Left ventricle myocardium inferior (tissue), 1 donor: ENCODE measurements at regions not wholly inside any gene's neighbourhood (a gene's known extent, or its start where the extent isn't known, plus 50 kb on each side); places are given as distances from the start of the nearest gene placed in this dataset.

Source experiments
- DNase-seq: peaks from one replicate; pipeline ENCODE4 v3.0.0-alpha.2; 2020
- H3K27ac ChIP-seq: fragments of 200-600 bp; replicated peaks from 2 replicates; pipeline ENCODE4 v1.8.0; 2021
- H3K27me3 ChIP-seq: fragments of 200-600 bp; 2 replicates; pipeline ENCODE4 v1.8.0; 2021; ENCODE audit warnings: low read depth
- H3K36me3 ChIP-seq: fragments of 200-600 bp; 2 replicates; pipeline ENCODE4 v1.8.0; 2021
- H3K4me1 ChIP-seq: fragments of 200-600 bp; 2 replicates; pipeline ENCODE4 v1.8.0; 2021
- H3K4me3 ChIP-seq: fragments of 200-600 bp; 2 replicates; pipeline ENCODE4 v1.8.0; 2021; ENCODE audit warnings: mild to moderate bottlenecking, moderate library complexity
- H3K9me3 ChIP-seq: fragments of 200-600 bp; replicated peaks from 2 replicates; pipeline ENCODE4 v1.8.0; 2021
- intact Hi-C: fragments of 100-400 bp; cut with micrococcal nuclease; formaldehyde crosslinking; loops from one replicate; pipeline ENCODE4 v1.11.0; 2022
- TF ChIP-seq, protein P1 (sequence below): fragments of 200-600 bp; IDR thresholded peaks from 2 replicates; pipeline ENCODE4 v1.8.0; 2021; ENCODE audit warnings: antibody characterized with exemption, mild to moderate bottlenecking, borderline replicate concordance
- donor health status: DM: no; HTN: yes; CAD: no; lungs with severe emphysema.

DNA sequence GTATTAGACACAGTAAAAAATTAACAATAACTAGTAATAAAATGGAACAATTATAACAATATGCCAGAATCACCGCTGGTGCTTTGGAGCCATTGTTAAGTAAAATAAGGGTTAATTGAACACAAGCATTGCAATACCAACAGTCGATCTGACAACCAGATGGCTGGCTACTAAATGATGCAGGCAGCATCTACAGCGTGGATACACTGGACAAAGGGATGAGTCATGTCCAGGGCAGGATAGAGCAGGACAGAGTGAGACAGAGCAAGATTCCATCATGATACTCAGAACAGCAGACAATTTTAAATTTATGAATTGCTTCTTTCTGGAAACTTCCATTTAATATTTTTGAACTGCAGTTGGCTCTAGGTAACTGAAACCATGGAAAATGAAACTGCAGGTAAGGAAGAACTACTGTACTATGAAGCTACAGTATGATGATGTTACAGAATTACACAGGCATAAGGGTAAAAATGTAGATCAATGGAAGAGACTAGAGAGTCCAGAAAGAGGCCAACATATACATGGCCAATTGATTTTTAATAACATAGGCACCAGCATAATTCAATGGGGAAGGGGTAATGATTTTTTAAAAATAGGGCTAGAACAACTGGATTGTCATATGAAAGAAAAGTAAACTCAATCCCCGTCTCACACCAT is 168.7 kb downstream of the RRAGC start:
- intact Hi-C loops: no loop called here
- H3K4me1 ChIP-seq: no peaks in the 10 kb centered on the region
- H3K36me3 ChIP-seq: no peaks in the 10 kb centered on the region
- no peak for DNase-seq
- no peak overlapping the region for H3K4me3 ChIP-seq
- peaks cover 77% of the 10 kb centered on the region for H3K27me3 ChIP-seq
- peaks cover 10% of the 10 kb centered on the region for H3K9me3 ChIP-seq
- no peak overlapping the region for H3K27ac ChIP-seq
- TF ChIP-seq, protein P1, sequence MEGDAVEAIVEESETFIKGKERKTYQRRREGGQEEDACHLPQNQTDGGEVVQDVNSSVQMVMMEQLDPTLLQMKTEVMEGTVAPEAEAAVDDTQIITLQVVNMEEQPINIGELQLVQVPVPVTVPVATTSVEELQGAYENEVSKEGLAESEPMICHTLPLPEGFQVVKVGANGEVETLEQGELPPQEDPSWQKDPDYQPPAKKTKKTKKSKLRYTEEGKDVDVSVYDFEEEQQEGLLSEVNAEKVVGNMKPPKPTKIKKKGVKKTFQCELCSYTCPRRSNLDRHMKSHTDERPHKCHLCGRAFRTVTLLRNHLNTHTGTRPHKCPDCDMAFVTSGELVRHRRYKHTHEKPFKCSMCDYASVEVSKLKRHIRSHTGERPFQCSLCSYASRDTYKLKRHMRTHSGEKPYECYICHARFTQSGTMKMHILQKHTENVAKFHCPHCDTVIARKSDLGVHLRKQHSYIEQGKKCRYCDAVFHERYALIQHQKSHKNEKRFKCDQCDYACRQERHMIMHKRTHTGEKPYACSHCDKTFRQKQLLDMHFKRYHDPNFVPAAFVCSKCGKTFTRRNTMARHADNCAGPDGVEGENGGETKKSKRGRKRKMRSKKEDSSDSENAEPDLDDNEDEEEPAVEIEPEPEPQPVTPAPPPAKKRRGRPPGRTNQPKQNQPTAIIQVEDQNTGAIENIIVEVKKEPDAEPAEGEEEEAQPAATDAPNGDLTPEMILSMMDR: no peak

GRCh38 chr1:38686927-38687255 is 172.7 kb downstream of the RRAGC start:
- TF ChIP-seq, protein P1: no peak
- intact Hi-C loops: no loop called here
- Histone ChIP-seq H3K4me3 (no peak overlapping the region), H3K27ac (no peak overlapping the region), H3K4me1 (no peaks in the 10 kb centered on the region), H3K9me3 (peaks cover 5% of the 10 kb centered on the region), H3K27me3 (peaks cover 89% of the 10 kb centered on the region), H3K36me3 (no peaks in the 10 kb centered on the region)
- DNase-seq: no peak

- no peak overlapping the region for H3K27ac ChIP-seq
- H3K4me3 ChIP-seq: no peak overlapping the region
- TF ChIP-seq, protein P1: no peak
- DNase-seq: no peak
- H3K36me3 ChIP-seq: no peaks in the 10 kb centered on the region
- H3K27me3 ChIP-seq: peaks cover 89% of the 10 kb centered on the region
- intact Hi-C loops: no loop called here
- no peaks in the 10 kb centered on the region for H3K4me1 ChIP-seq
- H3K9me3 ChIP-seq: no peaks in the 10 kb centered on the region
Observed at GRCh38 chr1:38686167-38686926, 173.2 kb downstream of the RRAGC start.

DNA sequence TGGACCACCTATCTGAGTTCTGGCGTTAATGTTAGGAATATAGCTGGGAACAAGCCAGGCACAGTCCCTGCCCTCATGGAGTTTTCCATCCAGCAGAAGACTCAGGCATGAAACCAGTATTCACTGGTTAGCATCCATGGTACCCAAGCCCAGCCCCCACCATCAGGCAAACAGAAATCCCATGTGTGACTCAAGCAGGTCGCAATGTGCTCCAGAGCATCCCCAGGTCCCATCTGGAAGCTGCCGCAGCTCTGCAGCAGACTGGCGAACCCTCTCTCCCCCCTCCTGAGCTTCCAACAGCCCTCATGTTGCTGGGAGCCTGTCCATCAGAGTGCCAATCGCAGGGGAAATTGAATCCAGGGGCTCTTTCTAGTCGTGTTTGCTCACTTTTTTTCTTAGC is 174.2 kb downstream of the RRAGC start:
- Histone ChIP-seq H3K4me3 (no peak overlapping the region), H3K27ac (no peak overlapping the region), H3K36me3 (no peaks in the 10 kb centered on the region), H3K4me1 (no peaks in the 10 kb centered on the region), H3K27me3 (peaks cover 80% of the 10 kb centered on the region), H3K9me3 (no peaks in the 10 kb centered on the region)
- TF ChIP-seq, protein P1: no peak
- no peak for DNase-seq
- intact Hi-C loops: no loop called here

- intact Hi-C loops: no loop called here
- DNase-seq: no peak
- Histone ChIP-seq H3K9me3 (no peaks in the 10 kb centered on the region), H3K27me3 (peaks cover 39% of the 10 kb centered on the region), H3K4me1 (no peaks in the 10 kb centered on the region), H3K27ac (no peak overlapping the region), H3K4me3 (no peak overlapping the region), H3K36me3 (no peaks in the 10 kb centered on the region)
- TF ChIP-seq, protein P1: no peak
Observed at GRCh38 chr1:38680801-38681510, 178.6 kb downstream of the RRAGC start.
